H9 (cell line): ENCODE measurements at regions not wholly inside any gene's neighbourhood (a gene's known extent, or its start where the extent isn't known, plus 50 kb on each side); places are given as distances from the start of the nearest gene placed in this dataset.

Experiments used
- DNase-seq: peaks from one replicate; pipeline ENCODE4 v3.0.0-alpha.2; 2017
- H2AFZ ChIP-seq: one replicate; pipeline ENCODE4 v1.6.1; 2013; ENCODE audit warnings: mild to moderate bottlenecking, low read length, control low read depth, moderate library complexity
- H2AK5ac ChIP-seq: 2 replicates; pipeline ENCODE4 v1.6.1; 2013; ENCODE audit warnings: low read length, control low read depth, mixed read lengths; ENCODE audit not compliant: insufficient read length
- H2BK120ac ChIP-seq: one replicate; pipeline ENCODE4 v1.6.1; 2013; ENCODE audit warnings: low read depth, mild to moderate bottlenecking, low read length, control low read depth, inconsistent platforms; ENCODE audit not compliant: poor library complexity, severe bottlenecking
- H2BK12ac ChIP-seq: 2 replicates; pipeline ENCODE4 v1.6.1; 2013; ENCODE audit warnings: low read length, control low read depth, mixed read lengths, low read depth; ENCODE audit not compliant: insufficient read length
- H2BK15ac ChIP-seq: 2 replicates; pipeline ENCODE4 v1.6.1; 2013; ENCODE audit warnings: low read depth, low read length, control low read depth
- H2BK20ac ChIP-seq: one replicate; pipeline ENCODE4 v1.6.1; 2013; ENCODE audit warnings: low read depth, mild to moderate bottlenecking, low read length, control low read depth, inconsistent platforms; ENCODE audit not compliant: poor library complexity, severe bottlenecking
- H2BK5ac ChIP-seq: 2 replicates; pipeline ENCODE4 v1.6.1; 2013; ENCODE audit warnings: low read length, control low read depth, mixed read lengths; ENCODE audit not compliant: insufficient read length
- H3K14ac ChIP-seq: 2 replicates; pipeline ENCODE4 v1.6.1; 2013; ENCODE audit warnings: low read length, control low read depth; ENCODE audit not compliant: insufficient read depth
- H3K18ac ChIP-seq: 2 replicates; pipeline ENCODE4 v1.6.1; 2013; ENCODE audit warnings: low read depth, mild to moderate bottlenecking, mixed read lengths, low read length, control low read depth; ENCODE audit not compliant: insufficient read length
- H3K23ac ChIP-seq: 2 replicates; pipeline ENCODE4 v1.6.1; 2013; ENCODE audit warnings: low read length, control low read depth, mixed read lengths, low read depth; ENCODE audit not compliant: insufficient read length
- H3K23me2 ChIP-seq: 2 replicates; pipeline ENCODE4 v1.6.1; 2013; ENCODE audit warnings: low read depth, mild to moderate bottlenecking, mixed read lengths, low read length, control low read depth; ENCODE audit not compliant: insufficient read length, poor library complexity, severe bottlenecking
- H3K27ac ChIP-seq: 2 replicates; pipeline ENCODE4 v1.5.1; 2013; ENCODE audit warnings: low read length, control low read depth, mixed read lengths, low read depth; ENCODE audit not compliant: insufficient read length
- H3K27me3 ChIP-seq: 2 replicates; pipeline ENCODE4 v1.6.1; 2013; ENCODE audit warnings: low read length, control low read depth, inconsistent platforms; ENCODE audit not compliant: insufficient read depth
- H3K4ac ChIP-seq: 2 replicates; pipeline ENCODE4 v1.6.1; 2013; ENCODE audit warnings: low read depth, mild to moderate bottlenecking, control low read depth, inconsistent platforms, low read length, moderate library complexity
- H3K4me1 ChIP-seq: 2 replicates; pipeline ENCODE4 v1.6.1; 2013; ENCODE audit warnings: low read length, control low read depth, inconsistent platforms; ENCODE audit not compliant: insufficient read depth
- H3K4me2 ChIP-seq: 2 replicates; pipeline ENCODE4 v1.6.1; 2013; ENCODE audit warnings: low read length, control low read depth, mixed read lengths; ENCODE audit not compliant: insufficient read length, insufficient read depth
- H3K56ac ChIP-seq: 2 replicates; pipeline ENCODE4 v1.6.1; 2013; ENCODE audit warnings: low read depth, mild to moderate bottlenecking, mixed read lengths, low read length, control low read depth; ENCODE audit not compliant: insufficient read length
- H3K79me1 ChIP-seq: 2 replicates; pipeline ENCODE4 v1.6.1; 2013; ENCODE audit warnings: low read depth, mild to moderate bottlenecking, moderate library complexity, low read length, control low read depth, inconsistent platforms; ENCODE audit not compliant: insufficient read depth, poor library complexity, severe bottlenecking
- H3K79me2 ChIP-seq: 2 replicates; pipeline ENCODE4 v1.6.1; 2013; ENCODE audit warnings: low read length, control low read depth, inconsistent platforms; ENCODE audit not compliant: insufficient read depth
- H3K9ac ChIP-seq: 2 replicates; pipeline ENCODE4 v1.6.1; 2013; ENCODE audit warnings: low read length, control low read depth, mixed read lengths; ENCODE audit not compliant: insufficient read length; ENCODE audit errors: extremely low read depth
- H3K9me3 ChIP-seq: one replicate; pipeline ENCODE4 v1.6.1; 2013; ENCODE audit warnings: low read depth, low read length, inconsistent platforms; ENCODE audit not compliant: control insufficient read depth
- H3T11ph ChIP-seq: one replicate; pipeline ENCODE4 v1.6.1; 2013; ENCODE audit warnings: mild to moderate bottlenecking, low read length, control low read depth, inconsistent platforms
- H4K20me1 ChIP-seq: one replicate; pipeline ENCODE4 v1.6.1; 2013; ENCODE audit not compliant: control insufficient read depth, insufficient read length, insufficient read depth
- H4K5ac ChIP-seq: 2 replicates; pipeline ENCODE4 v1.6.1; 2013; ENCODE audit warnings: low read depth, mild to moderate bottlenecking, mixed read lengths, low read length, control low read depth; ENCODE audit not compliant: insufficient read length
- H4K8ac ChIP-seq: replicated peaks from 2 replicates; pipeline ENCODE4 v1.6.1; 2013; ENCODE audit warnings: low read length, control low read depth, mixed read lengths, low read depth; ENCODE audit not compliant: insufficient read length
- H4K91ac ChIP-seq: 2 replicates; pipeline ENCODE4 v1.6.1; 2013; ENCODE audit warnings: low read depth, mild to moderate bottlenecking, moderate library complexity, mixed read lengths, low read length, control low read depth; ENCODE audit not compliant: insufficient read length
- H3K27ac Mint-ChIP-seq, 3 experiments: 2 replicates in 2 of 3; 3 replicates in 1 of 3; pipeline ENCODE4 v1.8.0; 2020 to 2021; ENCODE audit warnings: mixed read lengths in 3 of 3, mild to moderate bottlenecking in 1 of 3, moderate library complexity in 1 of 3
- H3K27me3 Mint-ChIP-seq: 2 replicates; pipeline ENCODE4 v1.8.0; 2021; ENCODE audit warnings: low read depth, mild to moderate bottlenecking, moderate library complexity, mixed read lengths
- H3K36me3 Mint-ChIP-seq, 3 experiments: 2 replicates in 2 of 3; 3 replicates in 1 of 3; pipeline ENCODE4 v1.8.0; 2020 to 2021; ENCODE audit warnings: low read depth in 3 of 3, mixed read lengths in 3 of 3; ENCODE audit not compliant: insufficient read depth in 1 of 3
- H3K4me1 Mint-ChIP-seq, 2 experiments: 2 replicates each; pipeline ENCODE4 v1.8.0; 2020; ENCODE audit warnings: mixed read lengths in 2 of 2
- H3K4me3 Mint-ChIP-seq, 2 experiments: 2 replicates in 1 of 2; 3 replicates in 1 of 2; pipeline ENCODE4 v1.8.0; 2020 to 2021; ENCODE audit warnings: mild to moderate bottlenecking in 2 of 2, mixed read lengths in 2 of 2, moderate library complexity in 1 of 2
- H3K9me3 Mint-ChIP-seq, 2 experiments: 2 replicates in 1 of 2; 3 replicates in 1 of 2; pipeline ENCODE4 v1.8.0; 2020; ENCODE audit warnings: mild to moderate bottlenecking in 2 of 2, mixed read lengths in 2 of 2, moderate library complexity in 1 of 2
- WGBS: extraction: QIAGEN DNeasy Blood & Tissue Kit; methylation state at CpG from one replicate; pipeline ENCODE4 v1.1.7; 2013; ENCODE audit warnings: missing lambda C conversion rate, low lambda C conversion rate, mixed read lengths; ENCODE audit not compliant: insufficient read length; ENCODE audit errors: extremely low coverage; 5-methylcytosine and 5-hydroxymethylcytosine counted together
- TF ChIP-seq, protein P1 (sequence below): fragments of 200-600 bp; sonication (generic); conservative IDR thresholded peaks from 3 replicates; pipeline ENCODE4 v1.8.0; 2021; ENCODE audit warnings: antibody characterized with exemption, mild to moderate bottlenecking

- no peaks in the 10 kb centered on the region; the same call in 1 of the 2 replicates for H3K27me3 Mint-ChIP-seq
- peaks cover 0 to 4% of the 10 kb centered on the region in 2 experiments; a peak in 3 of 4 replicates for H3K4me1 Mint-ChIP-seq
- H4K5ac ChIP-seq = no peak overlapping the region
- H3K27me3 ChIP-seq = no peaks in the 10 kb centered on the region
- no peak overlapping the region for H3K23ac ChIP-seq
- no peak overlapping the region for H3K56ac ChIP-seq
- no peak overlapping the region for H2AFZ ChIP-seq
- no peak overlapping the region for H3K27ac Mint-ChIP-seq
- H4K8ac ChIP-seq = no peak overlapping the region
- no peak overlapping the region for H2BK15ac ChIP-seq
- no peaks in the 10 kb centered on the region for H3K9me3 ChIP-seq
- no peak overlapping the region for H3K9ac ChIP-seq
- no CpG with 5 or more reads among the region's 1 CpG for WGBS
- TF ChIP-seq, protein P1, sequence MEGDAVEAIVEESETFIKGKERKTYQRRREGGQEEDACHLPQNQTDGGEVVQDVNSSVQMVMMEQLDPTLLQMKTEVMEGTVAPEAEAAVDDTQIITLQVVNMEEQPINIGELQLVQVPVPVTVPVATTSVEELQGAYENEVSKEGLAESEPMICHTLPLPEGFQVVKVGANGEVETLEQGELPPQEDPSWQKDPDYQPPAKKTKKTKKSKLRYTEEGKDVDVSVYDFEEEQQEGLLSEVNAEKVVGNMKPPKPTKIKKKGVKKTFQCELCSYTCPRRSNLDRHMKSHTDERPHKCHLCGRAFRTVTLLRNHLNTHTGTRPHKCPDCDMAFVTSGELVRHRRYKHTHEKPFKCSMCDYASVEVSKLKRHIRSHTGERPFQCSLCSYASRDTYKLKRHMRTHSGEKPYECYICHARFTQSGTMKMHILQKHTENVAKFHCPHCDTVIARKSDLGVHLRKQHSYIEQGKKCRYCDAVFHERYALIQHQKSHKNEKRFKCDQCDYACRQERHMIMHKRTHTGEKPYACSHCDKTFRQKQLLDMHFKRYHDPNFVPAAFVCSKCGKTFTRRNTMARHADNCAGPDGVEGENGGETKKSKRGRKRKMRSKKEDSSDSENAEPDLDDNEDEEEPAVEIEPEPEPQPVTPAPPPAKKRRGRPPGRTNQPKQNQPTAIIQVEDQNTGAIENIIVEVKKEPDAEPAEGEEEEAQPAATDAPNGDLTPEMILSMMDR = no peak
- no peaks in the 10 kb centered on the region for H4K20me1 ChIP-seq
- H3T11ph ChIP-seq = no peak overlapping the region
- H2AK5ac ChIP-seq = no peak overlapping the region
- H2BK12ac ChIP-seq = no peak overlapping the region
- H3K79me2 ChIP-seq = no peaks in the 10 kb centered on the region
- no peak overlapping the region for H3K4me3 Mint-ChIP-seq
- H3K4me2 ChIP-seq = no peak overlapping the region
- H2BK20ac ChIP-seq = no peak overlapping the region
- H3K9me3 Mint-ChIP-seq = no peaks in the 10 kb centered on the region
- no peaks in the 10 kb centered on the region for H3K36me3 Mint-ChIP-seq
- no peaks in the 10 kb centered on the region; the same call in 1 of the 2 replicates for H3K4me1 ChIP-seq
- H2BK5ac ChIP-seq = no peak overlapping the region
- no peak overlapping the region for H3K4ac ChIP-seq
- H3K18ac ChIP-seq = no peak overlapping the region
- no peak overlapping the region for H2BK120ac ChIP-seq
- H3K79me1 ChIP-seq = no peaks in the 10 kb centered on the region
- H3K23me2 ChIP-seq = no peaks in the 10 kb centered on the region
- H3K27ac ChIP-seq = no peak overlapping the region
- no peak for DNase-seq
- no peak overlapping the region for H3K14ac ChIP-seq
- H4K91ac ChIP-seq = no peak overlapping the region
These were observed 110.7 kb downstream of the UNC5CL start for GRCh38 chr6:40928307-40928706.
